MM.1S (cell line): ENCODE measurements at regions not wholly inside any gene's neighbourhood (a gene's known extent, or its start where the extent isn't known, plus 50 kb on each side); places are given as distances from the start of the nearest gene placed in this dataset.

Experiments used
- CTCF ChIP-seq: fragments of 300-600 bp; sonication (generic); IDR thresholded peaks from 2 replicates; pipeline ENCODE4 v1.5.1; 2016; ENCODE audit warnings: antibody characterized with exemption, low read length, mixed read lengths
- EZH2phosphoT487 ChIP-seq: fragments of 300-600 bp; sonication (generic); IDR thresholded peaks from 2 replicates; pipeline ENCODE4 v1.6.1; 2018; ENCODE audit warnings: antibody characterized with exemption, low read length

GRCh38 chr2:156947261-156947660 lies 310.2 kb upstream of the GALNT5 start:
- no peak for TF ChIP-seq EZH2phosphoT487
- TF ChIP-seq CTCF = no peak
